GM20431 (cell line): ENCODE measurements at regions not wholly inside any gene's neighbourhood (a gene's known extent, or its start where the extent isn't known, plus 50 kb on each side); places are given as distances from the start of the nearest gene placed in this dataset.

ENCODE experiments used
- in situ Hi-C: fragments of 300-500 bp; cut with MseI, MboI; formaldehyde crosslinking; loops from one replicate; pipeline ENCODE4 v1.15.0; 2020; ENCODE audit warnings: low sequenced_read_pairs; ENCODE audit not compliant: unreplicated experiment

DNA sequence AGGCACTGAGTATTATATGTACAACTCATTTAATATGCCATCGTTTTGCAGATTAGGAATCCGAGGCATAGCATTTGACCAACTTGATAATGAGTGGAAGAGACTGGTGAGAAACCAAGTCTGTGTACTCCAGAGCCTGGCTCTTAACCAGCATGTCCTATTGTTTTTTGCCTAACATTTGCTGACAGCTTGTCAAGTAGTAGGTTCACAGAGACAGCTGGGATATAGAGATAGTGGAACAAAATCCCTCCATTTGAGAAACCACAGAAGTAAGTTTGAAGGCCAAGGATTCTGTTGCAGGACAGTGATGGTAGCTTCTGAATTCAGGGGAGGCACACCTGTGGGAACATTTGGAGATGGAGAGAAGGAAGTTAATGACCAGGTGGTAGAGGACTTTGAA is 206.9 kb upstream of the PRPS1L1 start:
- in situ Hi-C loops = no loop called here

DNA sequence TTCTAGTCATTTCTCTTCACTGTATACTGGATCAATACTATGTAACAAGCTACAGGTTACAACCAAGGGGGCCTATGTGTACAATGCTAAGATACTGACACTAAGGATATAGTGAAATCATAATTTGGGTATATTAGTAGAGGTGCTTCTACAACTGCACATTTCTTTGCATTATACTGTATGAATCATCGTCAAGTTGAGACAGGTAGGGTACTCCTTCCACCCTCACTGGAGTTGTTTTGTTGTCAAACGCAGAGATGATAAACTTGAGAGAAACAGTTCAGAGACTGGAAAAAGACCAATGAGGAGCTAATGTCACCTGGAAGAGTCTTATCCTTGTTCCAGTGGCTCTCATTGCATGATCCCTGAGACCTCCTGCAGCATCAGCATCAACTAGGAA is 208.2 kb upstream of the PRPS1L1 start:
- in situ Hi-C loops = no loop called here

DNA sequence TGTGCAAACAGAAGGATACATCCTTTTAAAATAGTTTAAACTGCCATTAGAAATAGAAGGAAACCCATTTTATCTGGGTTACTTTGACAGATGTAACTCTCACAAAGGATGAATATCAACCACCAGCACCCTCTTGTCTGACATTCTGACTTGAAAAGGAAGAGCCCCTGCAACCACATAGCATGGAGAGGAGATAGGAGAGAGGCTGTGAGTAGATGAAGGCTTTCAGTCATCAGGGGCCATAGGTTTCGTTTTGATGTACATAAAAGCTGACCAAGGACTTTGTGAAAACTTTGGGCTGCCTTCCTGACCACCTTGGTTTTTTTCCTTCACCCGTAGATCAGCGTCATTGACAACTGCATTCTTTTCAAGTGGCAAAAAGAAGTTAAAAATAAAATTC is 211.6 kb upstream of the PRPS1L1 start:
- in situ Hi-C loops = no loop called here

DNA sequence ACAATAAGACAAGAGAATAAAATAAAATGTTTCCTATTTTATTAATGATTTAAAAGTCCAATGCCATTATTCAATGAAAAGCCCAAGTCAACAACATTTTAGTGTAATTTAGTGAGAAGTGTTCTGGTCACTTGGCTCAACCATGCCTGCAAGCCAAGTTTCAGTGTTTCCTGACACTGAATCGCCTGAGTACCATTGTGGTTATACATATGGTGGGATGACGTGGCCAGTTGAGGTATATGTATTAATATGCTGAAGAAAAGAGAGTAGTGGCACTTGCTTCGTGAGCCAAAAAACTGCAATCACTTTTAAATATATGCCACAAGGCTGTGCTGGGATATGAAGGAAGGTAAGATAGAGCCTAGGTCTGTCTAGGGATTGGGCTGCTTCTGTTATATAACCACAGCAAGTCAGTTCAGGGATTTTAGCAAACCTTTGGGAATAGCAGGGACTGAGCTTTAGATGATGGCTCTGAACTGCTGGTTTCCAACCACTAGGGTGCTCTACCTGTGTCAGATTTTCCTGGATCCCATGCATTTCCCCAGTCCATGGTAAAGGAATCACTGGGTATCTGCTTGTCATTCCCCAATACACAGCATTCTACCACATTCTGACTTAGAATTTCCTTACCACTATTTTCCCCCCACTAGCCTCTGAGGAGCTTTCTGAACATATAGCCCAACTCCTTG is 214.0 kb upstream of the PRPS1L1 start:
- in situ Hi-C loops = no loop called here

DNA sequence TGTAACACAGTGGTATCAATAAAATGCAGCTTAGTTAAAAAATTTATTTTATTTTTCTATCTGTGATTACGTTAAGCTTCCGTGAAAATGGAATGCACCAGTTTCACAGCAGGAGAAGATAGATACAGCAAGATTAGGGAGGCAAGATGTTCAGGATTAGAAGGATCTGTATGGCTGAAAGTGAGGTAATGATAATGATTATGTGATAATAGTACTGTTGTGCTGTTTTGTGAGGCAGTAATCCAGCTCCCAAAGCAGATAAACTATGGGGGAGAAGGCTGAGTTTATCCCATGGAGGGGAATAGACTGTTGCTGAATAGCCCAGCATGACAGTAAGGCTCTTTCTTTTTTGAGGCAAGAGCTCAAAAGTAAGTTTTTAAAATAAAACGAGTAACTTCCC is 216.1 kb upstream of the PRPS1L1 start:
- in situ Hi-C loops = no loop called here

DNA sequence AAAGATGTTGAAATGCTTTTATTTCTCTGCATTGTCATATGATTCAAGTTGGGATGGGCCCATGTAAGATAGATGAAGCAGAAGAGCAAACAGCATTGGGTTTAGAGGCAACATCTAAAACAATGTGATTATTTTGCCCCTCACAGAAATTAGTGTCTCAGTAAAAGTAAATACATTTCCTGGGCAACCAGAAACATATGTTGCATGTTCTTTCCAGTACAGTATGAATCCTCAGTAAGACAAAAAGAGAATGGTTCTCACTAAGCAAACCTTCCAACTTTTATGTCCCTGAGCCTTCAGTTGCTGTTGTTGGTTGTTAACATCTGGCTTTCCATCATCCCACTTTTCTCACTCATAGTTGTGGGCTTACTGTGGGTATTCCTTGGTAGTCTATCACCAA is 222.5 kb upstream of the PRPS1L1 start:
- in situ Hi-C loops = no loop called here

DNA sequence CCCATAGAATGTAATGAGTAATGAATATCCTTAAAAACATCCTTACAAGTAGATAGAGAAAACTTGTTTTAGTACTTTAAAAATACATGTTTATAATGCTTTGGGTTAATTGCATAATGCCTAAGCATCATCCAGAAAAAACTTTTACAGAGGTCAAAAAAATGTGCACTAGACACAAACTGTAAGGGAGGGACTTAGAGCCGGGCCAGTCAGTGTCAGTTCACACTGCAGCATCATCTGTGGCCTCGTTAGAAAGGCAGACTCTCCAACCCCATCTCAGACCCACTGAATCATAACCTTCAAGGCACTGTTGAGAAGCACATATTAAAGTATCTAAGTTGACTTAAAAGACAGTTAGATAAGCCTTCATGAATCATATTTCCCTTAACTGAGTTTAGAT is 230.1 kb upstream of the PRPS1L1 start:
- in situ Hi-C loops = no loop called here

DNA sequence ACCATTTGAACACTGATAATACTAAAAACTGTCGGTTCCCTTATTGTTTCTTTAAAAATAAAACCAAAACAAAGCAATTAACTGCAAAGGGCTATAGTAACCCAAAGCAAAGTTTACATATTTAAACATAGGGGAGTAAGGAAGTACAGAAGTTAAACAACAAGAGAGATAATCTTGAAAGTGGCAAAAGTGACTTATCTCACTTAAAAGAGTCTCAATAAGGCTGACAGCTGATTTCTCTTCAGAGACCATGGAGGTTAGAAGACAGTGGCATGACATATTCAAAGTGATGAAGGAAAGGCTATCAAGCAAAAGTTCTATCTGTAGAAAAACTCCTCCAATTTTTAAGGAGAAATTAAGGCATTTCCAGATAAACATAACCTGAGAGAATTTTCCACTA is 233.5 kb upstream of the HDAC9 start:
- in situ Hi-C loops = no loop called here

DNA sequence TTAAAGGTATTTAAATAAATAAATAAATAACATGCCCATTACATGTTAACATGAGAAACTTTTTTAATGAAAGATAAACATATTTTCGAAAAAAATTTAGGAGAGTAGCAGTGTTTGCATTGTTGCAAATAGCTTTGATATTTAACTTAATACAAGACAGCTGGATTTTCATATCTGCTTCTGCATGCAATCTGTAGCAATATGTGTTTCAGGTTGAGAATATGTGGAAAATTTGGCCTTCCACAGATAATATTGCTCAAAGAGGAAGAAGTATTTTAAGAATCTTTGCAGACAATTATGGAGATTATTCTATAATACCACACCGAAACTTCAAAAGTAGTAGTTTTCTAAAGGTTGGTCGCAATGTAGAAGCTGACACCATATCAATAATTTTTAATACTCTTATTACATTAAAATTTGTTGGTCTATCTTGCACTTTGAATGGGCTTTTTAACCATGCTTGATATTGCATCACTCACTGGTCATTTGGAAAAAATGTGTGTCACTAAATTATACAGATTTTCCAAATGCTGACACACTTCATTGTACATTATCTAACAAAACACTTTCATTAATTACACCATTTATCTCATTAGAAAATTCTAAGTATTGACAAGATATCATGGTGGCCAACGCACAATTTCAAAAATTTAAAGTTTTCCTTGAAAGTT is 229.8 kb upstream of the HDAC9 start:
- in situ Hi-C loops = no loop called here

DNA sequence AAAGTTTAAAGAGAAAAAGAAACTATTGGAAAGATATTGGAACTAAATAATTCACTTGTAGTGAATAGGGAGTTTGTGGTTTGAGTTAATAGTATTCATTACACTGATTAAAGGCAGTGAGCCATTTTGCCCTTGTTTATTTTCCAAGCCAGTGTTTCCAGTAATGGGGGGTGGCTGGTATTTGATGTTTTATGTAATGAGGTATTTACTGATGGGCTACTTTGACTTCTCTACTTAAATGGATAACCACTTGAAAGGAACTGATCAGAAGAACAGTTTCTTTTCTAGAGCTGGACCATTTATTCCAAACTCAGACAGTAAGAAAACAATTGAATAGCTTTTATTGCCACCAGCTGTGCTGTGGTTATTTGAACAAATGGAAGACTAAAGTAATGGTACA is 227.0 kb upstream of the HDAC9 start:
- in situ Hi-C loops = no loop called here

DNA sequence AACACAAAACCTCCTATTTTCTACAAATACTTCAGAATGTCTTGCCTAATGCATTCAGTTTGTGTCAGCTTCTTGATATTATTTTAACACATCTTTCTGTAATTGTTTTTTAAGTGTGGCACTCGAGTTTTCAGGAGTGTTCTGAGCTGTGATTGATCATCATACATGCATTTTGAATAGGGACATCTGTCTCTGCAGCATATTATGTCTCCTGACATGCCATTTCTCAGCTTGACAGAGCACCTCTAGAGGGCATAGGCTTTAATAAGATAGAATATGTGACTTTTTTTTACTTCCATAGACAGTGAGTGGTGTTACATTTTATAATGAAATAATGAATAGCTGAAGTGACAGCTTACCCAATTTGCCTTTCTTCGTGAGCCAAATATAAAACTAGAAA is 219.2 kb upstream of the HDAC9 start:
- in situ Hi-C loops = no loop called here

GRCh38 chr7:18278316-18278715 is 217.2 kb upstream of the HDAC9 start:
- in situ Hi-C loops = no loop called here

DNA sequence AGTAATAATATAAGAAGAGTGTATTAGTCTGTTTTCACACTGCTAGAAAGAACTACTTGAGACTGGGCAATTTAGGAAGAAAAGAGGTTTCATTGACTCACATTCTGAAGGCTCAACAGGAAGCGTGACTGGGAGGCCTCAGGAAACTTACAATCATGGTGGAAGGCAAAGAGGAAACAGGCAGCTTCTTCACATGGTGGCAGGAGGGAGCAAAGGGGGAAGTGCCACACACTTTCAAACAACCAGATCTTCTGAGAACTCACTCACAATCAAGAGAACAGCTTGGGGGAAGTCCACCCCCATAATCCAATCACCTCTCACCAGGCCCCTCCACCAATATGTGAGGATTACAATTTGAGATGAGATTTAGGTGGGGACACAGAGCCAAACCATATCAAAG is 212.5 kb upstream of the HDAC9 start:
- in situ Hi-C loops = no loop called here

DNA sequence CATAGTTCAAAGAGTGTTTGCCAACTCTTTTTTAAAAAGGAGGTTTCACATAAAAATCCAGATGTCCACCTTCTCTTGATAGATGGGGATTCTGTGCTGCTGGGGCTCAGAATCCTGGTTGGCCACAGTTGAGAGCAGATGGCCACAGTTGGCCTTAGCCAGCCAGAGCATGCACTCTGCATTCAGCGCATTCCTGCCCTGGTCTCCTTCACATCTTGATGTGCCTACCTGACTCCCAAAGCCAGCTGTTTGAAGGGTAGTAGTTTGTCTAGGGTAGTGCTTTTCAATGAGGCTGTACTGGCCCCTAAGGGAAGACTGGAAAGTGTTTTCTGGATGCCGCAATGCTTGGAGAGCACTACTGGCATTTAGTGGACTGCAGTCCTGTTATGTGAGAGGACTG is 208.1 kb upstream of the HDAC9 start:
- in situ Hi-C loops = no loop called here

DNA sequence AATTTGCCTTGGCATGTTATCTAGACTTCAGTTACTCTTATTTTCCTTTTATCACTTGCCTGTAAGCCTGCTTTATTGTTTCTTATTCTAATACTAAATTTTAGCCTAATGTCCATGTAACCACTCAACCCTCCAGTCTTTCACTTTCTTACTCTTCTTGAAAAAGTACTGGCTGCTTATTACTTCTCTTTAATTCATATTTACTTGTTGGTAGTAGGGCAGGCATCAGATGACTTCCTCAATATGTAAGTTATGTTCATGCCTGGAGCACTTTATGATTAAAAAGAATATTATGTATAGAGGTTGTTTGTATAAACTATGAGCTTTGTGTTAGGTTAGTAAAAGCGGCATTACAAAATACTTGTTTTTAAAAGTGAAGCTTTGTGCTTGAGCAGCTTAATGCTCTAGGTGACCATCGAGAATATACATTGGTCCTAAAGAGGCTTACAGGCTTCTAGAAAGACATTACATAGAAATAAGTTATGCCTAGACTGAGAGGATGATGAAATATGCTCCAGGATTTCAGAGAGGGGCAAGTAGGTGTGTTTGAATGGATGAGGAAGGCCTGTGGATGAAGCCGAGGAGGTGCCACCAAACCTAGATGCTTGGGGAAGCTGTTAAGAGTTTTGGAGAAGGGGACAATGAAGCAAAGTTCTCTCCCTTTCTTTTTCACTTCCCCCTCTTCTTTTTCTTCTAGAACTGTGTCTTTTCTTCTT is 207.1 kb upstream of the HDAC9 start:
- in situ Hi-C loops = no loop called here

DNA sequence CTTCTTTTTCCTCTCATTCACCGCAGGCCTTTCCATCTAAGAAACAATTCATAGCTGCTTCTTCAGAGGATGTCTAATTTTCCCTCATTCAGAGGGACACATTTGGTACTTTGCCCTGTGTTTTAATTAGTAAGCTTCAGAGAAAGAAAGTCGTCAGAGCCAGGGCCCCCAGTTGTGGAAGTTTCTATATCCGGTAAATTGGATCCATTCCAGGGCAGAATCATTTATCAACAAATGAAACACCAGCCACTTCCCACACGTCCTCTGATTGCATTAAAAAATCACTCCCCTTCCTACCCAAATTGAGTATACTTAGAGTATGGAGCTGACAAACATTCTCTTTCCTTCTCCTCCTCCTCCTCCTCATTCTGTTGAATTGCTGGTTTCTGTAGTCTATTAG is 205.8 kb upstream of the HDAC9 start:
- in situ Hi-C loops = no loop called here

GRCh38 chr7:18290223-18290622 is 205.3 kb upstream of the HDAC9 start:
- in situ Hi-C loops = no loop called here

DNA sequence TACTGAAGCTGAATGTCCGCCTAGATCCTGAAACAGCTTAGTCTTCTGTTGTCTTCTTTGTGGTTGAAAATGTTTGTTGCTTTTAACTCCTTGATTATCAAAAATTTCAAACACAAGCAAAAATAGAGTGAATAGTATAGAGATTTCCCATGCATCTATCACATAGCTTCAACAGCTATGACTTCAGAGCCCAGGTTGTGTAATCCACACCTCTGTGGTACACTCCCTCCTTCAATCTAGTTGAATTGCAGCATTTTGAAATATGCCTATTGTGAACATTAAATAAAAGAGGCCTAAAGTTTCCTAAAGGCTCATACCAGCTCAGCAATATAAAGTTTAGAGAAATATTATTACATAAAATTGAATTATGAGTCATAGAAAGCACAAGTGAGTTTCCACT is 204.7 kb upstream of the HDAC9 start:
- in situ Hi-C loops = no loop called here

GRCh38 chr7:18292584-18292983 is 203.0 kb upstream of the HDAC9 start:
- in situ Hi-C loops = no loop called here

- in situ Hi-C loops = no loop called here
Observed at GRCh38 chr7:18293759-18294158, 201.8 kb upstream of the HDAC9 start.

DNA sequence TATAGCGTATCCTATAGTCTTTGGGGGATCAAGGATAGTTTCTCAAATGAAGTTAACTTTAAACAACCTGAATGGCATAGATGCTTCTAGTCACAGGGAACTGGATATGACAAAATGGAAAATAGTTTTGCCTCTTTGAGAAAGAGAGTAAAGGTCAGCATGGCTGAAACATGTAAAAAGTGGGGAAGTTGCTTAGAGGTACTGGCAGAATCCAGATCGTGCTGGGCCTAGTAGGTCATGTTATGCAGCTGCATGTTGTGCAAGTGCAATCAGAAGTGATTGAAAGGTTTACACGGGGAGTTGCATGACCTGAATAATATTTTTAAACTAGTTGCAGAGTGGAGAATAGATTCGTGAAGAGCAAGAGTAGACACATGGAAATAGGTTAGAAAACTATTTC is 201.1 kb upstream of the HDAC9 start:
- in situ Hi-C loops = no loop called here
